ENCODE measurements at regions not wholly inside any gene's neighbourhood (a gene's known extent, or its start where the extent isn't known, plus 50 kb on each side); places are given as distances from the start of the nearest gene placed in this dataset.

DNA sequence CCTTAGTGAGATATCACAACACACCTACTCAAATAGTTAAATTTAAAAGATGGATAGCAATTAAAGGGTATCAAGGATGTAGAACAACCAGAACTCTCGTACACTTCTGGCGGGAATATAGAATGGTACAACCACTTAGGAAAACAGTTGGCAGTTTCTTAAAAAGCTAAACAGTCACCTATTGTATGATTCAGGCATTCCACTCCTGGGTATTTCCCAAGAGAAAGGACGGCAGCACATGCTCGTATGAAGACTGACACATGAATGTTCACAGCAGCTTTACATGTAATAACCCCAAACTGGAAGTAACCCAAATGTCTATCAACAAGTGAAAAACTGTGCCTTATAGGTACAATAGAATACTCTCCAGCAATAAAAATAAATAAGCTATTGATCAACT, 465.2 kb downstream of the VRK1 start:
- FAIRE-seq: no peak
- dilution Hi-C loops (cut with MboI; ENCODE audit: extremely low pct_ligation_motif_present, low sequenced_read_pairs): no loop called here

More for the DNA sequence above, 465.2 kb downstream of the VRK1 start:
- TF ChIP-seq POLR2A (IDR thresholded peaks at IDR 0.05; ENCODE audit: low read depth, low read length): no peak
- TF ChIP-seq GATA2 (IDR thresholded peaks at IDR 0.05; ENCODE audit: insufficient read depth, insufficient read length, low read depth, low read length): no peak
- TF ChIP-seq, protein P1, sequence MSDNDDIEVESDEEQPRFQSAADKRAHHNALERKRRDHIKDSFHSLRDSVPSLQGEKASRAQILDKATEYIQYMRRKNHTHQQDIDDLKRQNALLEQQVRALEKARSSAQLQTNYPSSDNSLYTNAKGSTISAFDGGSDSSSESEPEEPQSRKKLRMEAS (IDR thresholded peaks at IDR 0.05; ENCODE audit: insufficient read depth, insufficient read length): no peak
- TF ChIP-seq MYC (IDR thresholded peaks at IDR 0.05; ENCODE audit: low read depth, low read length): no peak
- no peak for TF ChIP-seq CTCF (IDR thresholded peaks at IDR 0.05; ENCODE audit: extremely low read depth in 1 of 2, insufficient read depth in 1 of 2, low read depth in 1 of 2, low read length in 2 of 2)
- TF ChIP-seq EZH2 (IDR thresholded peaks at IDR 0.05; ENCODE audit: borderline replicate concordance, low read depth, low read length, severe bottlenecking): no peak
- TF ChIP-seq FOS (IDR thresholded peaks at IDR 0.05; ENCODE audit: borderline replicate concordance, insufficient read depth, low read length): no peak
- TF ChIP-seq JUN (IDR thresholded peaks at IDR 0.05; ENCODE audit: borderline replicate concordance, insufficient read depth, insufficient read length, low read depth): no peak
- TF ChIP-seq POLR2AphosphoS5 (IDR thresholded peaks at IDR 0.05; ENCODE audit: insufficient read depth, low read depth, low read length): no peak
- H3K27me3 ChIP-seq (ENCODE audit: control insufficient read depth in 2 of 2, insufficient read depth in 2 of 2, low read length in 2 of 2): no peaks in the 10 kb centered on the region
- H3K9ac ChIP-seq (replicated peaks; ENCODE audit: extremely low read depth, insufficient read depth, low read length): no peak overlapping the region
- POLR2A ChIA-PET: no interaction called here
- CTCF ChIA-PET: no interaction called here
- no peaks in the 10 kb centered on the region for H3K4me1 ChIP-seq (ENCODE audit: control insufficient read depth, extremely low read depth, insufficient read depth, low read length)
- no TSS peak for BruUV-seq (replicated peaks)
- DNase-seq (ENCODE audit: low read depth, low spot score): no peak
- H3K79me2 ChIP-seq (ENCODE audit: control insufficient read depth, insufficient read depth, low read length): no peaks in the 10 kb centered on the region
- no peak overlapping the region for H3K4me3 ChIP-seq (replicated peaks in 1 of 3; ENCODE audit: insufficient read depth in 1 of 3, low read depth in 1 of 3, low read length in 3 of 3)
- H3K9me1 ChIP-seq (replicated peaks; ENCODE audit: control insufficient read depth, extremely low read depth, insufficient read depth, low read length): no peaks in the 10 kb centered on the region
- no peaks in the 10 kb centered on the region for H3K9me3 ChIP-seq (replicated peaks; ENCODE audit: control insufficient read depth, insufficient read depth, low read length)
- H3K4me2 ChIP-seq (ENCODE audit: insufficient read depth, low read length): no peak overlapping the region
- no peaks in the 10 kb centered on the region for H3K36me3 ChIP-seq (ENCODE audit: control insufficient read depth in 2 of 2, extremely low read depth in 1 of 2, insufficient read depth in 2 of 2, low read length in 2 of 2)
- no peak overlapping the region for H2AFZ ChIP-seq (ENCODE audit: low read depth, low read length)
- intact Hi-C loops (cut with micrococcal nuclease): no loop called here
- H4K20me1 ChIP-seq (replicated peaks; ENCODE audit: control insufficient read depth, extremely low read depth, insufficient read depth, low read length): no peaks in the 10 kb centered on the region
- H3K27ac ChIP-seq (ENCODE audit: insufficient read depth, low read depth, low read length): no peak overlapping the region
